Chondrocyte (in vitro differentiated cells): ENCODE measurements at regions not wholly inside any gene's neighbourhood (a gene's known extent, or its start where the extent isn't known, plus 50 kb on each side); places are given as distances from the start of the nearest gene placed in this dataset.

Source experiments
- DNase-seq: peaks from one replicate; pipeline ENCODE4 v3.0.0; 2021; ENCODE audit warnings: mixed read lengths, low spot score
- H3K27ac Mint-ChIP-seq: one replicate; pipeline ENCODE4 v1.8.0; 2021; ENCODE audit warnings: mild to moderate bottlenecking, moderate library complexity, mixed read lengths; ENCODE audit not compliant: unreplicated experiment
- H3K27me3 Mint-ChIP-seq: 2 replicates; pipeline ENCODE4 v1.8.0; 2021; ENCODE audit warnings: low read depth, mixed read lengths
- H3K36me3 Mint-ChIP-seq: 2 replicates; pipeline ENCODE4 v1.8.0; 2021; ENCODE audit warnings: low read depth, mixed read lengths
- H3K4me1 Mint-ChIP-seq: 2 replicates; pipeline ENCODE4 v1.8.0; 2021; ENCODE audit warnings: low read depth, mild to moderate bottlenecking, mixed read lengths
- H3K4me3 Mint-ChIP-seq: one replicate; pipeline ENCODE4 v1.8.0; 2021; ENCODE audit warnings: mild to moderate bottlenecking, moderate library complexity, mixed read lengths; ENCODE audit not compliant: unreplicated experiment
- H3K9me3 Mint-ChIP-seq: 2 replicates; pipeline ENCODE4 v1.8.0; 2021; ENCODE audit warnings: low read depth, mixed read lengths
- CTCF ChIP-seq: fragments of 200-600 bp; sonication (generic); IDR thresholded peaks from 2 replicates; pipeline ENCODE4 v1.5.0; 2021; ENCODE audit warnings: antibody characterized with exemption, mild to moderate bottlenecking, moderate library complexity

- TF ChIP-seq CTCF, result no peak
- no peaks in the 10 kb centered on the region for H3K36me3 Mint-ChIP-seq
- H3K4me3 Mint-ChIP-seq, result no peak overlapping the region
- no peaks in the 10 kb centered on the region for H3K4me1 Mint-ChIP-seq
- no peaks in the 10 kb centered on the region for H3K9me3 Mint-ChIP-seq
- H3K27me3 Mint-ChIP-seq, result peaks cover 20% of the 10 kb centered on the region
- H3K27ac Mint-ChIP-seq, result no peak overlapping the region
- DNase-seq, result no peak
Observed at GRCh38 chr20:4635781-4636180, 50.5 kb upstream of the PRNP start.

- Mint-ChIP-seq H3K4me3 (no peak overlapping the region), H3K27ac (no peak overlapping the region), H3K4me1 (no peaks in the 10 kb centered on the region), H3K9me3 (no peaks in the 10 kb centered on the region), H3K36me3 (no peaks in the 10 kb centered on the region), H3K27me3 (peaks cover 16% of the 10 kb centered on the region)
- no peak for DNase-seq
- no peak for TF ChIP-seq CTCF
Observed at GRCh38 chr20:4635342-4635741, 50.9 kb upstream of the PRNP start.

GRCh38 chr20:4633780-4634179 lies 52.5 kb upstream of the PRNP start:
- Mint-ChIP-seq H3K36me3 (no peaks in the 10 kb centered on the region), H3K27me3 (peaks cover 17% of the 10 kb centered on the region), H3K4me3 (no peak overlapping the region), H3K9me3 (no peaks in the 10 kb centered on the region), H3K27ac (no peak overlapping the region), H3K4me1 (no peaks in the 10 kb centered on the region)
- no peak for DNase-seq
- TF ChIP-seq CTCF, result no peak

GRCh38 chr20:4633379-4633778 lies 52.9 kb upstream of the PRNP start:
- Mint-ChIP-seq H3K4me3 (no peak overlapping the region), H3K4me1 (no peaks in the 10 kb centered on the region), H3K27me3 (peaks cover 17% of the 10 kb centered on the region), H3K27ac (no peak overlapping the region), H3K36me3 (no peaks in the 10 kb centered on the region), H3K9me3 (no peaks in the 10 kb centered on the region)
- DNase-seq, result no peak
- TF ChIP-seq CTCF, result no peak

GRCh38 chr20:4632876-4633275 lies 53.4 kb upstream of the PRNP start:
- H3K4me3 Mint-ChIP-seq, result no peak overlapping the region
- H3K27me3 Mint-ChIP-seq, result peaks cover 17% of the 10 kb centered on the region
- DNase-seq, result no peak
- no peak for TF ChIP-seq CTCF
- no peaks in the 10 kb centered on the region for H3K9me3 Mint-ChIP-seq
- H3K36me3 Mint-ChIP-seq, result no peaks in the 10 kb centered on the region
- no peak overlapping the region for H3K27ac Mint-ChIP-seq
- no peaks in the 10 kb centered on the region for H3K4me1 Mint-ChIP-seq
